Left colon (tissue), 2 donors: ENCODE measurements at regions not wholly inside any gene's neighbourhood (a gene's known extent, or its start where the extent isn't known, plus 50 kb on each side); places are given as distances from the start of the nearest gene placed in this dataset.

ENCODE experiments used
- ATAC-seq: fragments of 200-7000 bp; cut with Tn5 transposase; one replicate; pipeline ENCODE4 v1.9.1; 2020; ENCODE audit warnings: mild to moderate bottlenecking, moderate library complexity
- DNase-seq, 2 donors: peaks; one replicate each; pipeline ENCODE4 v3.0.0-alpha.2; 2020
- intact Hi-C, 2 donors: fragments of 100-400 bp; cut with DNase I in 1 of 2; cut with micrococcal nuclease in 1 of 2; formaldehyde crosslinking; loops; one replicate each; pipeline versions ENCODE4 v1.11.2 to v1.14.0; 2022; cut with DNase I, micrococcal nuclease
- donor health status: DM: no; HTN: no; CAD: no.
- donor health status: DM: yes; HTN: yes; CAD: no.

DNA sequence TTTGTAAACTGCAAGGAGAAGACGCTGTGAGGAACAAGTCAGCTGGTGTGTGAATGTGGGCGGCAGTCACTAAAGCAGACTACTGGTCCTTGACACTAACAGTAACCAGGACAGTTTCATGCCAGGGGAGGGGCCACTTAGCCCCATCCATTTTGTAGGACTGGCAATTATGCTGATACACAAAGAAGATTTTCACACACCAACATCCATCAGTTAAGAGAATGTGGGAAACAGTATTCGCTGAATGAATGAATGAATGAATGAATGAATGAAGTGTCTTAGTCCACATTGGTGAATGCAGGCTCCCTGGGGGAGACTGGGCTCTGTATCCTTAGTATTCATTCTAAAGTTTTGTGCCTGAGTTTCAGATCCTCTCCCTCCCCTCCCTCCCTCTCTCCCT is 590.4 kb downstream of the BRD1 start:
- intact Hi-C loops: no loop called here
- ATAC-seq: no peak
- DNase-seq: no peak

DNA sequence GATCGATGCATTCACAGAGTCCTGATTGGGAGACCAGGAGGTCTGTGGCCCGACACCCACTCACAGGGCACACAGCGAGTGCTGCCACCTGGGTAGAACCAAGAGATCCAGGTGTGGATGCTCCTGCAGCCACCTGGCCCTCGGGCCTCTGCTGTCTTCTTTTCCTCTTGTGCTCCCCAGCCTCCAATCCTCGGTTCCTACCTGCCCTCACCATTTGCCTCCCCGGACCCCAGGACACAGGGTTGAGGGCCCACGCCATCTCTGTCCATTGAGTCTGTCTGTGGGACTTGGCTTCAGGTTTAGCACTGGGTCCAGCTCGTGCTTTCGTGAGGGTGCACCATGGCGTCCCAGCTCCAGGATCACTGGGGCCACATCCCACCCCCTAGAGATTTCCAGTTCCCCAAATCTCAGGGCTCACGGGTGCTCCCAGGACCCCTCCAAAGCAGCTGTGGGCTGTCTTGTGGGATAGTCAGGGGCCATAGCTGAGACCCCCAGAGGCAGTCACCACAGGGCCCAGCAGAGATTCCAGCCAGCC is 591.1 kb downstream of the BRD1 start:
- DNase-seq (no peak), ATAC-seq (no peak)
- intact Hi-C loops: no loop called here

DNA sequence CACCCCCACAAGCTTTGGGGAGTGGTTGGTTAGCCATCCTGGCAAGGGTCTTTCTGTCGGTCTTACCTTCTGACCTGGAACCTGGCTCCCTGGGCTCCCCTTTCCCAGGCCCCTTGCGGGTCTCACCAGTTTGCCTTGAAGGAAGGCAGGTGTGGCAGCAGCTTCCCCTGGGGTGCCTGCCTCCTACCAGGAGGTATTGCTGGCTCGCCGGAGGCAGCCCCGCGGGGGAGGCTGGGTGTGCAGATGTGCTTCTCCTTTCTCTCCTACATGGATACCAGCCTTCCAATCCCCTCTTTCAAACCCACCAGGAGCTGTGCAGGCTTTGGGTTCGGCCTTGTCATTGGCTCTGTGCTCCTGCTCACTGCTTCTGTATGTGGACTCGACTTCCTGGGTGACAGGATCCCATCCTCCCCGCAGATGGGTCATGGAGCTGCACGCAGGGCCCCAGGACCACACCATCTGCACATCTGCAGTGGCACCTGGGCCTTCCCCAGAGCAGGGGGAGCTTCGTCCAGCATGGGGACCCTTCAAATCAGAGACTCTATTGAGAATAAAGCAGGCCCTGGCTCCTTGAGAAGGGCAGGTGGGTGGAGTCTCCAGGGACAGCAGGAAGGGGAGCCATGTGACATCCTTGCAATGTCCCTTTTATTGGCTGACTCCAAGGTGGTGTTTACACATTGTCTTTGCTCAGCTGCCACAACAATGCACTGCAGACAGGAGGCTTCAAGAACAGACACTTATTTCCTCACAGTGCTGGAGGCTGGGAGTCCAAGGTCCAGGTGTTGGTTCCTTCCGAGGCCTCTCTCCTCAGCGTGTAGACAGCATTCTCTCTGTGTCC is 592.0 kb downstream of the BRD1 start:
- ATAC-seq (peak; percentile 97), DNase-seq (peak; percentile 20 to 45)
- intact Hi-C loops: no loop called here

DNA sequence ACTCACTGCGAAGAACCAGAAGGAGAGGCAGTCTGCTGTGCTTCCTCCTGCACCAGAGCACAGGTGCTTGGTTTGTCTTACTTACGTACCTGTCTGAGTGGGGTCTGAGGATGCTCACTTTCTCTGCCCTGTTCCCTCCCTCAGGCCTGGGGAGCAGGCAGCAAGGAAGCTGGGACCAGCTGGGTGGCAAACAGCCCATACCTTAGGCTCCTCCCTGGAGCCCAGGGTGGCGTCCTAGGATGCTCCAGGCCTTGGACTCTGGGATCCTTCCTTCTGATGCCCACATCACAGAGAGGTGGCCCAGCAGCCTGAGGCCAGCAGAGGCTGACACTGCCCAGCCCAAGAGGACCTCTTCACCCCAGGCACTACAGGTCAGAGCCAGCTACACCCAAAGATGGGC is 593.2 kb downstream of the BRD1 start:
- no peak for ATAC-seq
- DNase-seq: no peak
- intact Hi-C loops: no loop called here

DNA sequence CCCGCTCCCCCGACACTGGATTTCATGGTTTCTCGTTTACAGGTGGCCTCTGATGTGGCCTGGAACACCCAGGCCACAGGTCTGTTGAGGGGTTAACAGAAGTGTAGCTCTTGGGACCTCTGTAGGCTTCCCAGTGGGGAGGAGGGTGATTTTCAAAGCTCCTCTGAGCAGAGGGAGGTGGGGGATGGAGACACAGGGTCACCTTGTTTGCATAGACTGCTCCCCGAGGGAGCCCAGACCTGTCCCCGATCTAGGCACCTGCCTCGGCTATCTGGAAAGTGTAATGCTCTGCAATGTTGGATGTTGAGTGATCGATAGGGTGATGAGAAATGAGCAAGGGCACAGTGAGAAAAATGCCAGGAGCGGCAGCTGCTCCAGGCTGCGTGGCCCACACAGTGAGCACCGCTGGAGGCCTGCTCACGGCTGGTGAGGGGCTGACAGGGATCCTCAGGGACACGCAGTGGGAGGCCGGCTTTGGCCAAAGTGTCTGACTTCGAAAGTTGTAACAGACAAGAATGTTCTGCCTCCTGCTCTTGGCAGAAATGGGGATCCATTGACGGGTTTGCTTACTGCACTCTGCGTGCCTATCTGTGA is 594.1 kb downstream of the BRD1 start:
- ATAC-seq (no peak), DNase-seq (no peak)
- intact Hi-C loops: no loop called here

DNA sequence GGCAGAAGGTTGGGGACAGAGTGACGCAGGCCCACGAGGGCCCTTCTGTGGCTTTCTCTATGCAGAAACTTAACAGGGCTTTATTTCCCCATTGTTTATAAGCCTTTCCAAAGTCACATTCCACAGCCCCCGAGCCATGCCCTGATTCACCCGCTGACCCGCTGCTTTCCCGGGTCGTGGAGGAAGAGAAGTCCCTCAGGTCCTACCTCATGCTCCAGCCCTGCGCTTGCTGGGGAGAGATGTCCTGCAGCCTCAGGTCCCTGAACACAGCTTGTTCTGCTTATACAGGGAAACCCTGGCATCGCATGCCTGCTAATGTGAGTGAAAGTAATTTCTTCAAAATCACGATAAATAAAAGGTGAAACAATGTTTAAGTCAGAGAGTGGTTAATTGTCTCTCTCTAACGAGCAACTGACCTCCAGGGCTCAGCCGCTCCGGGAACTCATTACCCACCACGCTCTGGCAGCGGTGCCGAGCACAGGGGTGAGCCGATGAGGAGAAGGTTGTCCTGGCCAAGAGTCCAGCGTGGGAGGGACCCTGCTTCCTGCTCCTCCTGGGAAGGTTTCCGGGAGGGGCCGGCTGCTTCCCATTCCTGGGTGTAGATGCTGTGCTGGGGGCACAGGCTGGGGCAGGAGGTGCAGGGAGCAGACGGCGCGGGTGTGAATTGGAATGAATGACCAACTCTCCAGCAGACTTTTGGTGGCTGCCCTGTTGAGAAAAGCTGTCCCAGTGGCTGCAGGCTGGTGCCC is 595.2 kb downstream of the BRD1 start:
- DNase-seq (no peak), ATAC-seq (no peak)
- intact Hi-C loops: no loop called here

DNA sequence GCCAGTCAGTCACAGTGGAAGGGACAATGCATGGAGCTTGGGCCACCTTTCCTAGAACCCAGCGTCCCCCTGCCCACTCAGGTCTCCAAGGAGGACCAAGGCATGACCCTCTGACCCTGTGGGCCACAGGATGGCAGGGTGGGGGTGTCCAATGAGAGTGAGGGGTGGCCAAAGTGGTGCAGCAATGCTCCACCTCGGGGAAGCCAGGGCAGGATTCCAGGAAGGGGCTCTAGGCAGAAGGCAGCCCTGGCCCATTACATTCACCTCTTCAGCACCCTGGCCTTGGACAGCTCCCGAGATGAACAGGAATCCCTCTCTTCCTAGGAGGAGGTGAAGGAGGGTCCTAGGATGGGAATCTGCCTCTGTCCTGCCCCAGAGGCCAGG is 597.5 kb downstream of the BRD1 start:
- DNase-seq (no peak), ATAC-seq (no peak)
- intact Hi-C loops: no loop called here

DNA sequence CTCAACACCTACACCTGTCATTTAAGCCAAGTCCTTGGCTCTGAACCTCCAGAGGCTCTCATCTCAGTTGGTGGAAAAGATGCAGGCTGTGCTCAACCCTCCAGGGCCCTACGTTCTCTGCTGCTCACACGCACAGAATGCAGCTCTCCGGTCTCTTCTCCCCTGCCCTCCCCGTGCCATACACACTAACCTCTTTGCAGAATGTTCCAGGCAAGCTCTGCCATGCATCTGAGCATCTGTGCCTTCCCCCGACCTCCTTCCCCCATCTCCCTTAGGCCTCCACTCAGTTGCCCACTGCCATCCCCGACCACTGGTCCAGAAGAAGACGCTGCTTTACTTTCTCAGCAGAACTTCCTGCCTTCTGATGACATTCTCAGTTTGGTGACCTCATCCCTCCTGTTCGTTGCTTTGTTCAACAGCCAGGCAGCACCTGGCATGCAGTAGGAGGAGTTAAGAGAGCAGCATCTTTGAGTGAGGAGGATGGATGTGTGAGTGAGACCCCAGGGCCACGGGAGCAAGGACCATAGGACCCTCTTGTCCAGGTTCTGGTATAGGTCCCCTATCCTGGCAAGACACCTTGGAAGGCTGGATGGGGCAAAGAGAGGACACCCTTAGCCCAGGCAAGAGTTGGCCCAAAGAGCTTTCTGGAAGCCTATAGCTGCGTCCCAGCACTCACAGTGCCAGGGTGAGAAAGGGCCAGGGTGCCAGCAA is 598.0 kb downstream of the BRD1 start:
- no peak for ATAC-seq

DNA sequence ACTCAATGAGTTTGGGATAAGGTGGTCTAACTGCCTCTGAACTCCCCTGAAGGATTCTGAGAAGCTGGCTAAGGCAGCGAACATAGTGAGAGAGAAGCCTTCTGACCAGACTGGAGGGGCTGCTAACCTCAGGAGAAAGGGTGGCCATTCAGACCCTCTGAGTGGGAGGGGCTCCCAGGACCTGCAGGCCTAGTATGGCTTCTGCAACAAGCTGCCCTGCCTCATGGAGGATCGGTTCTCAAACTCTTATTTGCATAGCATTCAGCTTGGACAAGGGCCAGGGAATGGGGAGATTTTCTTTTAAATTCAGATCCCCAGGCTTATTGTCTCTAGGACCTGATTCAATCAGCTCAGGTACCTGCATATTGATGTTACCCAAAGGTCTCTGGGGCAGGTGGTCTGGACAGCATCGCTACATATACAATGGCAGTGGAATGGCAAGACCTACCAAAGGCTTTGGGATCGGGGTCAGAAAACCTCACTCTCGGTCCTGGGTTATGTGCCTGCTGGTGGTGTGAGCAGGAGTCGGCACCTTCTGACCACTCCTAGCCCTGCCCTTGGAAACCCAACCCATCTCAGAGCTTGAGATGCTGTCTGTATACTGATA is 599.1 kb downstream of the BRD1 start:
- ATAC-seq: no peak
- intact Hi-C loops: no loop called here
- no peak for DNase-seq

More for the DNA sequence above, 598.0 kb downstream of the BRD1 start:
- intact Hi-C loops: no loop called here
- DNase-seq: no peak

DNA sequence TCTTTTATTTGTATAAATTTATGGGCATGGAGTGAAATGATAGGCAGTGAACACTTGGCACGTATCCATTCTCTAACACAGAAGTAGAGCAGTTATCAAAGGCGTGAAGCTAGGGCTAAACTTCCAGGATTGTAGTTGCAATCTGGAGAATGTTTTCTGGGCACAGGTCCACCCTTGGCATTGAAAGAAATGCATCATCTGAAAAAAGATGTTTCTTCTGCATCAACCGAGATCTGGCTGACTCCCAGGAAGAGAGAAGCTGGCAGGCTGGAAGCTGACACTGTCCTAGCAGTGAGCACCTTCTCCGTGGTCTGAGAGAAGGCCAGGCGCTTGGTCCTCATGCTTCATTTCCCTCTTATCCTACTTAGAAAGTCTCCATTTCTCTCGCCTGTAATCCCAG is 600.0 kb downstream of the BRD1 start:
- no peak for ATAC-seq
- intact Hi-C loops: no loop called here
- no peak for DNase-seq

DNA sequence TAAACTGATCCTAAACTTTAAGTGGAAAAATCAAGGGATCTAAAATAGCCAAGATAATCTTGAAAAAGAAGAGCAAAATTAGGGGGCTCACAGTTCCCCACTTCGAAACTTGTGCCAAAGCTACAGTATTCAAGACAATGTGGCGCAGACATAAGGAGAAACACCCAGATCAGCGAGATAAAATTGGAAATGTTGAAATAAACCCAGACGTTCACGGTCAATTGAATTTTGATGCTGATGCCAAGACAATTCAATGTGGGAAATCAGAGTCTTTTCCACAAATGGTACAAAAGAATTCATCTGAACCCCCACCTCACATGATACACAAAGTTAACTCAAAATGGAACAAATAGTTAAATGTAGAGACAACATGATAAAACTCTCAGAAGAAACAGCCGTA is 601.6 kb downstream of the BRD1 start:
- intact Hi-C loops: no loop called here
- no peak for DNase-seq
- ATAC-seq: no peak

DNA sequence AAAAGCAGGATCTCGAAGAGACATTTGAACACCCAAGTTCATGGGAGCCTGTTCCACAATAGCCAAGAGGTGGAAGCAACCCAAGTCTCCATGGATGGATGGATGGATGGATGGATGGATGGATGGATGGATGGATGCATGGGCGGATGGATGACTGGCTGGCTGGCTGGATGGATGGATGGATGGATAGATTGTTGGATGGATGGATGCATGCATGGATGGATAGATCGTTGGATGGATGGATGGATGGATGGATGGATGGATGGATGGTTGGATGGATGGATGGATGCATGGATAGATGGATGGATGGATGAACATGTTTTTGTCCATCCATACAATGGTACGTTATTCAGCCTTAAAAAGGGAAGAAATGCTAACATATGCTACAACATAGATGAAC is 603.4 kb downstream of the BRD1 start:
- ATAC-seq (no peak), DNase-seq (no peak)
- intact Hi-C loops: no loop called here

DNA sequence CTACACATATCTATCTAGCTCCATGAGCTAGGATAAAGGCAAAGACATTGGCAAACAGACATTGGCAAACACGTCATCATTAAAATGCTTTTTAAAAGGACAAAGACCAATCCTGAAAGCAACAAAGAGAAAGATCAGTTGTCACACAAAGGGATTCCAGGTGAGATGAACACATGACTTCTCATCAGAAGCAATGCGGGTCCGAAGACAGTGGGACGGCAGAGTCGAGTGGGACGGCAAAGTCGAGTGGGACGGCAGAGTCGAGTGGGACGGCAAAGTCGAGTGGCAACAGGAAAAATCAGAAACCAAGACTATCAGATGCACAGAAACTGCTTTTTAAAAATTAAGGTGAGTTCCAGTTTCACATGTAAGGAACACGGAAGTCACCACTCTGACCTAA is 609.5 kb downstream of the BRD1 start:
- no peak for ATAC-seq
- intact Hi-C loops: no loop called here
- no peak for DNase-seq

DNA sequence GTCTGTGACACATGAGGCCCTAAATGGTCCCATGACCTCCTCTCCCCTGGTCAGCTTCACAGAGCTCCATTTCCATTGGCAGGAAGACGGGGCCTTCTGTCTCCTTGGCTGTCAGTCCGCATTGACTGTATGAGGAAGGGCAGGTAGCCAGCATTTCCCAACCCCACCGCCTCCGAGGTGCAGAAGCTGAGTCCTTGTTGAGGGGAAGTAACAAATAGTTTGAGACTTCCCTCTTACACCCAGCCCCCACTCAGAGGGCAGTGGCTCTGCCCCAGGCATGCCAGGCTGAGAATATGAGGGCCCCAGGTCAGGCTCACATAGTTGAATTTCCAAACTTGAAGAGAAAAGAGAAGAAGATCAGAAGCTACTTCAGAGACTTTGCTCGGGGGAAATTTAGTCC is 611.1 kb downstream of the BRD1 start:
- ATAC-seq (no peak), DNase-seq (no peak)
- intact Hi-C loops: no loop called here

DNA sequence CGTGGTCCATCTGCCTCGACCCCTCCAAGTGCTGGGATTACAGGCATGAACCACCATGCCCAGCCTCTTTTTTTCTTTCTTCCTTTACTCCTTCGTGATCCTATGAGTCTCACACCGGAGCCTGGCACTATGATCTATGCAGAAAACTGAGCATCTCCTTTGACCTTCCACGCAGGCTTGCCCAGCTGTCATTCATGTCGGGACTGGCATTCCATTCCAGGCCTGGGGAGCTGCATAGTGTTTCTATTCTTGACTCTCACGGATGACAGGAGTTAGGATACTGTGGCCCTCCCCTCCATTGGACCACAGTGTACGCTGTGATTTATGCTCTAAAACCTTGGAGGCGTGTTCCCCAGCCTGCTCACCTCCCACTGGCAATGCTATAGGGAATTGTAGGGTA is 611.8 kb downstream of the BRD1 start:
- peak in 1 of 2 donors; percentile 1 for DNase-seq
- intact Hi-C loops: no loop called here
- ATAC-seq: no peak

DNA sequence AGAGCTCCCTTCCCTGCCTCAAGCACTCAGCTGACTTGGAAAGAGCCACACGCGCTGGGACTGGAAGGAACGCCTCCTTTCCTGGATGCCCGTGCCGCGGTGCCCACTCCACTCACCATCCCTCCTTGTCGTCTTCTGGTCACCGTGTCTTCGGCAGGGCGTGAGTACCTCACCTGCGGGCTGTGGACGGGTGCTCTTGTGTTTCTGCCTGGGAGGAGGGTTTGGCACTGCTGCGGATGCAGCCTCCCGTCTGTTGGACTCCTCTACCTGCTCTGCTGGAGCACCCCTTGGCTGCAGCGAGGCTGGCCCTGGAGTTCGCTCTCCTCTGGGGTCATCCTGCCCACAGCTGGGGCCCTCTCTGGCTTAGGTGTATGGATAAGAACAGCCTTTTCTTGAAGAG is 612.7 kb downstream of the BRD1 start:
- intact Hi-C loops: no loop called here
- ATAC-seq (no peak), DNase-seq (peak in 1 of 2 donors; percentile 10)

DNA sequence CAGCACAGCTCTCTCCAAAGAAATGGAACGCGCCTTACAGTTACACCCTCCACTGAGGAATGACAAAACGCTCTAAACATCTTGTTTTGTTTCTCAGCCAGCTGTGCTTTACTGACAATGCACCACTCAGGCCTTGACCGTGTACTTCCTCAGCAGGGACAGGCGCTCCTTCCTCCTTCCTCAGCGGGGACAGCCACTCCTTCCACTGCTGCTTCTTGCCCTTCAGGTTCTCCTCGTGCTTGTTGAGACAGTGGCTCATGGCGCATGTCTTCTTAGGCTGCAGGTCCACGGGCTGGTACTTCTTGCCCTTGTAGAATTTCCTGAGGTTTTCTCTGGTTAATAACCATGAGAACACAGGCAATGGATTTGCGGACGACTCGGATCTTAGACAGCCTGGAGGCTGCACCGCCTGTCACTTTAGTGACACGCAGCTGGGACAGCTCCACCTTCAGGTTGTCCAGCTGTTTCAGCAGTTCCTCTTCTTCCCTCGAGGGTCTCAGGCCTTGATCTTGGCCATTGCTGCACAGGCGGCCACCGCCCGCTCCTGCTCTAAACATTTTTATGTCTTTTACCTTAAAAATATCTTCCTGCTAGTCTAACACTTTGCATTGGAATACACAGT is 613.8 kb downstream of the BRD1 start:
- no peak for ATAC-seq
- peak in 1 of 2 donors; percentile 5 for DNase-seq
- intact Hi-C loops: no loop called here

DNA sequence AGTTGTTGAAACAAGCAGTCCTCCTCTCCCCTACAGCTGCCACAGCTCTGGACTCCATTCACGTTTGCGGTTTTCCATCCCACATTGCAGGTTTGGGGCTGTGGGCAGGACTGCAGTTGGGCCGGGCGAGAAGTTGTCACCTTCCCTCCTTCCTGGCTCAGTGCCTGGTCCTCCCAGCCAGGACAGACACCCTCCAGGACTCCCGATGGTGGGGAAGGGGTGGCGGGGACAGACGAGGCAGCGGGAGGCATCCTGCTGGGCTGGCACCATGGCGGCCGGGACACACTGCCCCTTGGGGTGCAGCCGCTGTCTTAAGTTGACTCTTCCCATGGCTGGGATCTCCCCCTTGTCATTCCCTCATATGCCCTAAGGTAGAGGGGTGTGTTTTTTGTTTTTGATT is 615.2 kb downstream of the BRD1 start:
- no peak for ATAC-seq
- DNase-seq: peak in 1 of 2 donors; percentile 14
- intact Hi-C loops: no loop called here

DNA sequence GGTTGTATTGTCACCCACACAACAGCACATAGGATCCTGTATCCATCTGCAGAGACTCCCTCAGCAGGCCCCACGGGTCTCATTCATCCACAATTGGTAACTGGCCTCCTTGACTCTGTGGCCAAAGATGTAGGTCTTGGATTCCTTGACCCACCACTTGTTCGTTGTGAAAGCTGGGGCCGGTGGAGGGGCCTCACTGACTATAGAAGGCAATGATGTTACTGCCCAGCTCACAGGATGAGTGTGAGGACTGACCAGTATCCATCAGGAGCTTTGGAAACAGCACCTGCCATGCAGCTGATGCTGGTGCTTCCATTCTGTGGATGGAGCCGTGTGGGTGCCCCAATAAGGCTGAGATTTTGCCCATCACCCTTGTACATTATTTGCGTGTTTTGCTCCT is 615.7 kb downstream of the BRD1 start:
- no peak for ATAC-seq
- no peak for DNase-seq
- intact Hi-C loops: no loop called here
